GM19397 (cell line): ENCODE measurements at regions not wholly inside any gene's neighbourhood (a gene's known extent, or its start where the extent isn't known, plus 50 kb on each side); places are given as distances from the start of the nearest gene placed in this dataset.
"Not testable (repeated sequence)": the region's sequence is repeated elsewhere in the genome, so short reads cannot be mapped to it uniquely, and the experiment has no call there.

Experiments
- ATAC-seq: cut with Tn5 transposase; IDR thresholded peaks from one replicate; pipeline ENCODE4 v1.9.1; 2021; ENCODE audit warnings: mild to moderate bottlenecking, moderate library complexity; ENCODE audit not compliant: unreplicated experiment

DNA sequence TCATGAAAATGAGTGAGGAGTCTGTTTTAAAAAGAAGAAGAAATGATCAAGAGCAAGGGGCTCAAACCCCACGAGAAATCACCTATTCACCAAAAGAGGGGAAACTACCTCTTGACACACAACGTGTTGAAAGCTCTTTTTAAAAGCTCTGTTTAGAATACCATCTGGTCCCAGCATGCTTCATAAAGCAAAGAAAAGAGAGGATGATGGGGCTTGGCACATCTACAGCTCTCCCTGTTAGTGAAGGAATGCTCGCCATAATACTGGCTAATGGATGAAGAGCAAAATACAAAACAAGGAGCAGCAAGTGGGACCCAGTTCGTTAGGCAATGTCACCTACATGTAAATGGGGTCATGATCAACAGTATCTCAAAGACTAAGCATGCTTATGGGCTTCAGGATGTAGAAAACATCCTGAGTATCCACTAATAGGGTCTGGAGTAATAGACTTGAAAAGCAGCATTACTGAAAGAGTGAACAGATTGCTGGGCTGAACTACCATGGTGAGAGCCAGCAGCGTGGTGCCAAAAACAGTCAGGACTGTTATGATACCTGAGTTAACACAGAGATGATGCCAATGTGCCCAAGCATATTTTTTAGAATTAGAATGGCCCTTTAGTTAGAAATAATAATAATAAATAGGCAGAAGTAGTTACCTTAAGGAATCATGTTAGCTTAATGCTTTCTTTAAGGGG lies 159.7 kb upstream of the POU1F1 start:
- ATAC-seq: no peak

DNA sequence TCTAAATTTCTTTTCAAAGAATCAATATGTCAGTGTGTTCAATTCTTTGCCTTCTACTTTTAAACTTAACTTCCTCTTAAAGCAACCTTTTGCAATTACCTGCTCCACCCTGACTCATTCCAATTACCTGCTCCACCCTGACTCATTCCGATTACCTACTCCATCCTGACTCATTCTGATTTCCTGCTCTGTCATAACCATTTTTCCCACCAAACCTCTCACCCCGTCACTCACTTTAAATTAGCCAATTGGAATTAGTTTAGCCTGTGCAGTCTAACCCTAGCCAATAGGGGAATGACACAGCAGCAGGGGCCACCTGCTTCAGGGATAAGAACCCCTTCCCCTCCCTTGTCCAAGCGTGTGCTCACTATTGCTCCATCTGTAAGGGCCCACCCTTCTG lies 157.1 kb upstream of the POU1F1 start:
- not testable (repeated sequence) for ATAC-seq

DNA sequence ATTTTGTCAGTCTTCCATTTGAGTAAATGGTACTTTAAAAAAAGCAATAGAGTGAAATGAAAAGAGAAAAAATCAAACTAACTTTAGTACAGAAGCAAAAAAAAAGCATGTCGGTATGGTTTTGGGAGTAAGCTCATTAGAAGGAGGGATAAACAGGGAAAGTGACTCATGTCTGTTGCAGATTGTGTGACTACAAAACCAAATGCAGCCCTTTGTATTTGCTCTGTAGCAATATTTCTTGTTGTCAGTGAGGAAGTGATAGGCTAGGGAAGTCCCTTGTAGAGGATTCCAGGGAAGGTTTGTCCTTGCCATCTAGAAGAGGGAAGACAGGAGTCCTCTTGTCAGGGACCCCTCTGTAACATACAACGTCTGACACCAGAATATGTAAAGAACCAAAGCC lies 150.5 kb upstream of the POU1F1 start:
- ATAC-seq: no peak

DNA sequence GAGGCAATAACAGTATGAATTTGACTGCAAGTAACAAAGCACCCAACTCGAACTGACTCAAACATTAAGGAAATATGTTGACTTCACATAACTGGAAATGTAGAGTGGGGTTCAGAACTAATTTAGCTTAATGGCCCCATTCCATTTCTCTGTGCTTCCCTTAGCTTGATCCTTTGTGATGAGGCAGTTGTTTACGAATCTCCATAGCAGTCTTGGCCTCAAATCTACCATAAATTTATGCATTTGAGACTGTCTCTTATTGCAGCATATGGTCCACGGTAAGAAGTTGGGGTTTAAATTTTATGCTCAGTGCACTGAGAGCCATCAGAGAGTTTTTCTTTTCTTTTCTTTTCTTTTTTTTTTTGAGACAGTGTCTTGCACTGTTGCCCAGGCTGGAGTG lies 148.7 kb upstream of the POU1F1 start:
- no peak for ATAC-seq

DNA sequence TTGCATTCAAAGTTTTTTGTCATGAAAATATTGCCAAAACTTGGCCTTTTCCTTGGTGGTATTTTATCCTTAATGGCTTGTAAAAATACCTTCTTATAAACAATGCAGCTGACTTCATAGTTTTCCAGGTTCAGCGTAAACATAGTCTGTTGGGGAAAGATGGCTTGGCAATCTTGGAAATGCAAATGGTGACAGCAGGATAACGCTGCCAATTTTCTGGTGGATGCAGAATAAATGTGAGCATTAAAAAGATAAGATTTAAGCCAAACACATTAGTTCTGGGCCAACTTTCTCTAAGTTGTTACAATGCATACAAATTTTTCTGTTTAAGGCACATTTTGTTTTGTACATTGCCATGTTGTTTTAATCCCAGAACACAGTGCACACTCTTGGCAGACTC lies 147.0 kb upstream of the POU1F1 start:
- no peak for ATAC-seq

DNA sequence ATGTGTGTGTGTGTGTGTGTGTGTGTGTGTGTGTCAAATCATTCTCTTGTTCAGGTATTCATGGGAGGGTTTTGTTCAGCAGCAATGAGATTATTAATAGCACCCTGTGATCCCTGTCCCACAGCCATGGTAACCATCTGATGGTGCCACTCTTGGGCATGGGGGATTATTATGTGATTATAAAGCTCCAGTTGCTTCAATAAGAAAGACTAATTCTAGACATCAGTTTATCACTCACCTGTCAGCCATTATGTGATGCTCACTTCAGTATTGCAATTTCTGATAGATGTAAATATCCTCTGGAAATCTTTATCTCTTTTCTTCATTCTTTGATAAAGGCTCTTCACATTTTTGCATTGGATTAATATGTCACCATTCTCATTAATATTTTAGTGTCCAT lies 145.9 kb upstream of the POU1F1 start:
- no peak for ATAC-seq

DNA sequence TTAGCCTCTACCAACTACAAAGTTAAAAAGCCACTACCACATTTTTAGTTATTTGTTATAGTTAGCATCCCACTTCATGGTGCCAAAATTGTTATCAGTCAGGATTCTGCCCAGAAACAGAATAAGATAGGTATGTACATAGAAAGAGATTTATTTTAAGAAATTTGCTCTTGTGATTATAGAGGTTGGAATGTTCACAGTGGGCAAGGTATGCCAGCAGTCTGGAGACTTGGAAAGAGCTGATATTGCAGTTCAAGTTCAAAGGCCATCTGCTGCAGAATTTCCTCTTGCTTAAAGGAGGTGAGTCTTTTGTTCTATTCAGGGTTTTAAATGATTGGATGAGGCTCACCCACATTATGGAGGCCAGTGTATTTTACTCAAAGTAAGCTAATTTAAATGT lies 143.8 kb upstream of the POU1F1 start:
- ATAC-seq: no peak

DNA sequence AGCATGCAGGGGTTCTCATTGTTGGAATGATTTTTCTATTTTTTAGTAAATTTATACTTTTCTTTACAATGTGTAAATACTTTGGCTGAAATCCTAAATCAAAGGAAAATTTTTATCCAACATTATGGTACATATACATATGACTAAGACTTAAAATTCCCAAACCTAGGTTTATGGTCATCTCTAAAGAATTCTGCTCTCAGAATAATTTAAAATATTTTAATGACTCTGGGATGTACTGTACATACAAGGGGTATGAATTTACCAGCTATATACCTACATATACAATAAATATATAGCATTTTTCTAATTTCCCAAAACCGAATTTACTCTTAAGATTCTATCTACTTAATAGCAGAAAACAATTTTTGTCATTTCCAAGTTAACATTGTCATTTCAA lies 137.9 kb upstream of the POU1F1 start:
- ATAC-seq: no peak

DNA sequence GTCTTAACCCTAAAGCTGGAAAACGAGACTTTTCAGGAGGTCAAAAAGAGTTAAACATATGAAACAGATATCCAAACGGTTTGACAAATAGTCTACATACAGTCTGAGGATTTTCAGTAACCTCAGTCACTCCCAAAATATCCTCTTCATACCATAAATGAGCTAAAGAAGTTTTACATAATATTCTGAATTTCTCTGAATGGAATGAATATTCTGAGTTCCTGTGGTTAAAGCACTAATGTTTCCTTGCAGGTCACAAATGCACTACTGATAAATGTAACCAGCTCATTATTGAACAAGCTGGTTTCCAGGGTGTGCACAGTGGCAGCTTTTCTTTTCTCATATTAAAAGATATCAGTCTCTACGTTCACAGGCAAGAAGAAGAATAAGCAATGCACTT lies 137.4 kb upstream of the POU1F1 start:
- ATAC-seq: no peak

DNA sequence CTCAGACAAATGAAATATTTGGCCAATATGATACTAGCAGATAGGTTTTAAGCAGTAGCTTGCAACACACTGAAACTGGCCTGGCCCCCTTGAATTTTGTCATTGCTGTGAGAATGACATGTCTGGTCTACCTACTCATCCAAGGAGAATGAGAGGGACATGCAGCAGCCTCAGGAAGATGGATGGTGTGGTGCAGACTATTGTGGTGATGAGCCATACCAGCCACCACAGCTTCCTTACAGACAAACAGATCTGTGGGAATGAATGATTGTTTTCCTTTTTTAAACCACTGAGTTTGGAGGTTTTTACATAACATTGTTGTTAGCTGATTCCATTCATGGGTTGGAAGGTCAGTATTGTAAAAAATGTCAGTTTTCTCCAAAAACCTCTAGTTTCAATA lies 133.7 kb upstream of the POU1F1 start:
- ATAC-seq: no peak

DNA sequence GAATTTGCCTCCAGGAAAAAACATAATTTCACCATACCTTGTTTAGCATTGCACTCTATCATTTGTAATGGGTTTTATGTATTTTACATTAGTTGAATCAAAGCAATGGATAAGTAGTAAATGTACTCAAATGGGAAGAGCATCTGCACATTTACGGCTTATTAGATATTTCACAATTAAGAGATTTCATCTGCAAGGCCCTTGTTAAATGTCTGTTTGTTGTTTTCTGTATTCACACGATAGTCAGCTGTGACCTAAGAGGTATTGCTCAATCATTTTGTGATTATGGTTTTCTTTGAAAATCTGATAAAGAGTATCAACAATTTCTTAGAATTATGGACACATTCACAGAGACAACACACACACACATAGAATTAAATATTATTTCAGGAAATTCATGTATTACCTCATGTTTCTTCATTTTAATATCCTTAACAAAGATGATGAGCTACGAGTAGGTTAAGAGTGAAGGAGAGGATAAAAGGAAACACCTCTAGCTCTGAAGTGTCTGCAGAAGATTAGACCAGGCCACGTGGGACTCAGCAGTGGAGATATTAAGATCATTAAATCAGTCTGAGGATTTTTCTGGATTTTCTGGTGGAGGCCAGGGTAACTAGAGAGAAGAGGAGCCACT lies 121.9 kb upstream of the POU1F1 start:
- no peak for ATAC-seq

DNA sequence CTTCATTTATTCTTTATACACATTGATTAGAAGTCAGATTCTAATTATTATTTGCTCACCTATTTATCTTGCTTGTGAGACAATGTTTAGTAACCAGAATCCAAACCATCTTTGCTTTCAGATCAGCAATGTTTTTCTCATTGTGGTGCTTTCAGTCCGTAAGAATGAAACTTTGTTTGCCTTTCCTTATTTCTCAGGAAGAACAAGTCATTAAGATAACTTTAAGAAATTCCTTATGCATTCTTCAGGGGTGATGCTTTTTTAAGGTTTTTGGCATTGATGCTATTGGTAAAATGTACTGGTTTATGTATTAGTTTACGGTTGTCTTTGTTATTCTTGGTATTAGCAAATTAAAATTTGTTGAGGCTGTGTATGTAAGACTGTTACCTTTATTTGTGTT lies 120.8 kb upstream of the POU1F1 start:
- ATAC-seq: no peak

DNA sequence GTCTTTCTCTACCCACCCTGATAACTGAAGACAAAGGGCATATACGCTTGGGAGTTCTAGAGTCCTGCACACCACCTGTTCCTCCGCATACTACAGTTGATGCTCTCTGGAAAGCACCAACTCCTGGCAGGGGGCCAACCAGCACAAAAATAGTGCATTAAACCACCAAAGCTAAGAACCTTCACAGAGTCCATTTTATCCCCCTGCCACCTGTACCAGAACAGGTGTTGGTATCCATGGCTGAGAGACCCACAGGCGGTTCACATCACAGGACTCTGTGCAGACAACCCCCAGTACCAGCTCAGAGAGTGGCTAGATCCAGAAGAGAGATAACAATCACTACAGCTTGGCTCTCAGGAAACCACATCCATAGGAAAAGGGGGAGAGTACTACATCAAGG lies 114.4 kb upstream of the POU1F1 start:
- no peak for ATAC-seq

DNA sequence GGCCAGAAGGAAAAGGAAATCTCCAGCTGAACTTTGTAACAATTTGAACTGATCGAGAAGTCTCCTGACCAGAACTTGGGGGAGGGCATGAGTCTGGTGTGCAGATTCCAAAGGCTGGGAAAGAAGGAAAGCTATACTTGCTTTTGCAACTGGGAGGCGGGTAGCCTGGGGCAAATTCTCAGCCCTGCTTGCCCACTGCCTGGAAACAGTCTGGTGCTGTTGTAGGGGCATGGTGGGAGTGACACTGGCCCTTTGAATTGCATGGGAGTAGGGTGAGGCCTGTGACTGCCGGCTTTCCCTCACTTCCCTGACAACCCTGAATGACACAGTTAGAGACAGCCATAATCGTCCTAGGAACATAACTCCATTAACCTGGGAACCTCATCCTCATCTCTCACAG lies 114.0 kb upstream of the POU1F1 start:
- no peak for ATAC-seq

DNA sequence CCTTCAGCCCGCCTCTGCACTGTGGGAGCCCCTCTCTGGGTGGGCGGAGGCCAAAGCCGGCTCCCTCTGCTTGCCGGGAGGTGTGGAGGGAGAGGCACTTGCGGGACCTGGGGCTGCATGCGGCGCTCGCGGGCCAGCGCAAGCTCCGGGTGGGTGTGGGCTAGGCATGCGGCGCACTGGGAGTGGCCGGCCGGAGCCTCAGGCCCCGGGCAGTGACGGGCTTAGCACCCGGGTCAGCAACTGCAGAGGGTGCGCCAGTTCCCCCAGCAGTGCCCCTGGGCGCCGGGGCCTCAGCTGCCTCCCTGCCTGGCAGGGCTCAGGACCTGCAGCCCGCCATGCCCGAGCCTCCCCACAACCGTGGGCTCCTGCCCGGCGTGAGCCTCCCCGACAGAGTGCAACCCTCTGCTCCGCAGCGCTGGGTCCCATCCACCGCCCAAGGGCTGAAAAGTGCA lies 98.9 kb upstream of the POU1F1 start:
- no peak for ATAC-seq

DNA sequence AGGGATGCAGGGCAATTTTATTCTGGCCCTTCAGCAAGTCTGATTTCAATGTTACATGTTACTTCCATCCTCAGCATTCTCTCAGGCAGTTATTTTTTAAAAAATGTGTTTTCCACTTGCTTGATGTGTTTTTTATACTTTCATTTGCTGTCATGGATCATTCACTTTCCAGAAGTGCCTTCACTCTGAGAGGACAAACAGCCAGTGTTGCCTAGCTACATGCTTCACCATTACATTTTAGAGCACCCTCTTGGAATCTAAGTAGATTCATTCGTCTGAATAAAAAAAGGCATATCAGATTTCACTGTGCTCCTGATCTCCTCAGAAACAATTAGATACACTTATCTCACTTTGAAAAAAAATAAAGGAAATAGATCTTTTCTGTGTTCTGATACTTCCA lies 93.6 kb upstream of the POU1F1 start:
- ATAC-seq: no peak

DNA sequence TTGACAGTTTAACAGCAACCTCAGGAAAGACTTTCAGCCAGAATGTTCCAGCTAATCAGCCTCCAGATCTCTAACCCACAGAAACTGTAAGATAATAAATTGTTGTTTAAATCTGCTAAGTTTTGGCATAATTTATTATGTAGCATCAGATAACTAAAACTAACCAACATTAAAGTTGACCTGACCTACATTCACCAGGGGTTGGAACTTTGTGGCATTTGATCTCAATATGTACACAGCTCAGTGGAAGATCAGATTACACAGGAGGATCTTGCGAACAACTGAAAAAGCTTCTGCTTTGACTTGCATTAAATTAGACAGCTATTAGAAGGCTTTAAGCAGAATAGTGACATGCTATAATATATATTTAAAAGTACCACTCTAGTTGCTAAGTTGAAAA lies 91.4 kb upstream of the POU1F1 start:
- no peak for ATAC-seq

DNA sequence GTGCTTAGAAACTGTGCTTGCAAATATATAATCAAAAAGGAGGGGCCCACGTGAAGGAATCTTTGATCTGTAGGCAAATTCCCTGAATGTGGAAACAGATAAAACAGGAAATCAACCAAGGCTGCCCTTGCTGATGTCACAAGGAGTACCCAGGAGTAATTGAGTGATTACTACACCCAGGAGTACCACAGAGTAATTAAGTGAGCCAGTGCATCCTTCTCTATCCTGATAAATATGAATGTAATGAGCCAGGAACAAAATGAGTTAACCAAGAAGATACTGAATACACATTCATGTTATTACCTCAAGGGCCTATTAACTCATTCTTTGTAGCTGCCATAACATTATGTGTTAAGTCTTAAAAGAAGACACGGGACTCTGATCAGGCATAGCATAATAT lies 87.3 kb upstream of the POU1F1 start:
- ATAC-seq: no peak

DNA sequence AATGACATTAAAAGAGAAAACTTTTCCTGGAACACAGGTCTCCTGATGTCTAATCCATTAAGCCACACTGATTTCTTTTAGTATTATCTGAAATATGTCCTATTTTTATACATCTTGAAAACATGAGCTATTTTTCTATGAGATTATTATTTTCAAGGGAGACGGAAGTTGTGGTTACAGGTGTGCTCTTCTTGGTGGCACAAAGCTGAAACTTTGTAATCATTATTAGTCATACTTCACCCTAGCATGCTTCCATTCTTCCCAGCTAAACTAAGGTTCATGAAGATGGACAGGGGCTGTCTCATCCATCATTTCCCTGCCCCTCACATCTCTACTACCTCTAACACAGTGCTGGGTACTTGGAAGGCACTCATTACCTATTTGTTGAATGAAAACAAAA lies 85.6 kb upstream of the POU1F1 start:
- ATAC-seq: no peak

DNA sequence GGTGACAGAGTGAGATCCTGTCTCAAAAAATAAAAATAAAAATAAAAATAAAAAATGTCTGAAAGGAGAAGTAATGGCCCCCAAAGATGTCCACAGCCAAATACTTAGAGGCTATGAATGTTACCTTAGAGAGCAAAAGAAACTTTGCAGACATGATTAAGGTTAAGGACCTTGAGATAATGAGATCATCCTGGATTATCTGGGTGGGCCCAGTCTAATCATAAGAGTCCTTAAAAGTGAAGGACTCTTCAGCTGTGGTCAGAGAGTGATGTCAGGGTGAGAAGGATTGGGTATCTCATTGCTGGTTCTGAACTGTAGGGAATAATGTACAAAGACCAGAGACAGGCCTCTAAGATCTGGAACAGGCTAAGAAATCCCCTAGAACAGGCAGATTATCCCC lies 84.9 kb upstream of the POU1F1 start:
- ATAC-seq: no peak

DNA sequence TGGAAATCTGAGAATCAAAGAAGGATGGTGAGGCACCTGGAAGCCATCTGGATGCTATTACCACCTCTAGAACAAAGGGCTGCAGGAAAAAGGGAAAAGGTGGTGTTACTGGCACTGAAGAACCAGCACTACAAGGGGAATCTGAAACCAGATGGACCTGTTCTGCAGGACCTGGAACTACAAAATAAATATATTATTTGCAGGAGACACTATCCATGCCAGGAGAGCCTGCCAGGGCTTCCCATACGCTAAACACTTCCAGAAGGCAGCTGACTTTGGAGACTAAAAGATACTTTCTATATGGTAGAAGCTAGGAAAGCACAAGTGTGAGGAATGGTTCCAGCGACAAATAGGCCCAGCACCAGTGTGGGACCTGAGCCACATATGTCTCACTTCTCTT lies 83.4 kb upstream of the POU1F1 start:
- no peak for ATAC-seq

DNA sequence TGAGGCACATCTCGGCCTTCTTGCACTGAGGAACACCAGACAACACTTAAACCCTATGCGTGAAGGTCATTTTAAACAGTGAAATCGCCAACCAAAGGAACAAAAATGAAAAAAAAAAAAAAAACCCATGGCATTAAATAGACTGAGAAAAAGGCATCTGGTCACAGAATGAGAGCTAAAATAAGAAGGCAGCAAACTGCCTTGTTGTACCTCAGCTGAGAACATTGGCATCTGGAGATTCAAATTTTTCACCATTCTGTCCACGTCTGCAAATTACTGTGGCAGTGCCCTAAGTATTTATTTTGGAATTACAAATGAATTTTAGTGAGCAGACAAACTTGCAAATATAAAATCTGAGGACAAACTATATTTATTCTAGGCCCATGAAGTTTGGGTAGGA lies 82.6 kb upstream of the POU1F1 start:
- ATAC-seq: no peak

DNA sequence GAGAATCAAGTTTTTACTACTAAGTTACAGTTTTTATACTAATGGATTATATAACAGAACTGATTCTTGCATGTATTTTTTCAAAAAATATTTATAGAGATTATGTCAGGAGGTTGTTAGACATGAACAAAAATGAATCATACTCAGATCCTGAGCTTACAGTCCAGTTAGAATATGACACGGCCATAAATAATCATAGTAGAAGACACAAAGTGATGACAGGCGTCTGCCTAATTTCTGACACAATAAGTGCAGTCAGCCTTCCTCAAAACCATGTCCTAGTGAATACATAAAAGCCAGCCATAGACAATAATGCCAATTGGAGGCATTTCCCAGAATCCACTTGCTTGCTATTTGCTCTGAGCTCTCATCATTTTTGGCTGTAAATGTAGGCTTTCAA lies 81.7 kb upstream of the POU1F1 start:
- ATAC-seq: no peak
